HG02588 (cell line): ENCODE measurements at regions not wholly inside any gene's neighbourhood (a gene's known extent, or its start where the extent isn't known, plus 50 kb on each side); places are given as distances from the start of the nearest gene placed in this dataset.
A peak's percentile ranks its signal among the peaks of the same experiment; 100 is the strongest.
"Not testable (repeated sequence)": the region's sequence is repeated elsewhere in the genome, so short reads cannot be mapped to it uniquely, and the experiment has no call there.

Experiments used
- ATAC-seq: cut with Tn5 transposase; IDR thresholded peaks from one replicate; pipeline ENCODE4 v1.9.1; 2021; ENCODE audit warnings: mild to moderate bottlenecking, moderate library complexity; ENCODE audit not compliant: unreplicated experiment

DNA sequence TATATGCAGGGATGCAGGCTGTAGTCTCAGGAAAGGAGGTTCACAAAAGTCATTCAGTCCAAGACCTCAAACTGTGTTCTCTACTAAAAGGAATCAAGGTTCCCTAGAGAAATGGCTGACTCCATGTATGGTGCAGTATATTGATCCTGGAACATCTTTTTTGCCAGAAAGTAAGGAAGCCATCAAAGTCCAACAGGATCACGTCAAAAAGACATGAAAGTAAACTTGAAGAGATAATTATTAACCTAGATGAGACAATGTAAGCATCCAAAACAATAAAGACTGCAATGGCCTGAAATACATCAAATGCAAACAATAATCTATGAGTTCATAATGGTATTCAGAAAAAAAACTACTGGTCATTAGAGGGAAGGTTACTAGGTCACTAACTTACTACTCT, 115.6 kb upstream of the FABP2 start:
- ATAC-seq: not testable (repeated sequence)

DNA sequence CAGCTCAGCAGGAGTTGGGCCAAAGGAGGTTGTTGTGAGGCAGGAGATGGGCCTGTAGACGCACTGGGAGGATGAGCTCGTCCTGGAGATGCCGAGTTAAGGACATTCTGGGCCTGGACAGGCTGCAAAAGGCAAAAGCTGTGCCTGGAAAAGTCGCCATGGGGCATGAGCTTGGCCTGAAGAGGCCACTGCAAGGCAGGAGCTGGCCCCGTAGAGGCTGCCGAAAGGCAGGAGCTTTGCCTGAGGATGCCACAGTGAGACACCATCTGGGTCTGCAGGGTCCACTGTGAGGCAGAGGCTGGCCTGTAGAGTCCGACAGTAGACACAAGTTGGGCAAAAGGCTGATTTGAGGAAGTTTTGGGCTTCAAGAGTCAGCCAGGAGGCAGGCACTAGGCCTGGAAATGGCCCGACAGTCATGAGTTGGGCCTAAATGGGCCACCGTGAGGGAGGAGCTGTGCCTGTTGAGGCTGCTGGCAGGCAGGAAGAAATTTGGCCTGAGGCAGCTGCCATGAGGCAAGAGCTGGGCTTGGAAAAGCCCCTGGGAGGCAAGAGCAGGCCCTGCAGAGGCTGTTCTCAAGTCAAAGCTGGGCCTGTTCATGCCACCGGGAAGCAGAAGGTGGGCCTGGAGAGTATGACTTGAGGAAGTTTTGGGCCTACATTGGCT, 86.8 kb upstream of the FABP2 start:
- ATAC-seq: not testable (repeated sequence)

DNA sequence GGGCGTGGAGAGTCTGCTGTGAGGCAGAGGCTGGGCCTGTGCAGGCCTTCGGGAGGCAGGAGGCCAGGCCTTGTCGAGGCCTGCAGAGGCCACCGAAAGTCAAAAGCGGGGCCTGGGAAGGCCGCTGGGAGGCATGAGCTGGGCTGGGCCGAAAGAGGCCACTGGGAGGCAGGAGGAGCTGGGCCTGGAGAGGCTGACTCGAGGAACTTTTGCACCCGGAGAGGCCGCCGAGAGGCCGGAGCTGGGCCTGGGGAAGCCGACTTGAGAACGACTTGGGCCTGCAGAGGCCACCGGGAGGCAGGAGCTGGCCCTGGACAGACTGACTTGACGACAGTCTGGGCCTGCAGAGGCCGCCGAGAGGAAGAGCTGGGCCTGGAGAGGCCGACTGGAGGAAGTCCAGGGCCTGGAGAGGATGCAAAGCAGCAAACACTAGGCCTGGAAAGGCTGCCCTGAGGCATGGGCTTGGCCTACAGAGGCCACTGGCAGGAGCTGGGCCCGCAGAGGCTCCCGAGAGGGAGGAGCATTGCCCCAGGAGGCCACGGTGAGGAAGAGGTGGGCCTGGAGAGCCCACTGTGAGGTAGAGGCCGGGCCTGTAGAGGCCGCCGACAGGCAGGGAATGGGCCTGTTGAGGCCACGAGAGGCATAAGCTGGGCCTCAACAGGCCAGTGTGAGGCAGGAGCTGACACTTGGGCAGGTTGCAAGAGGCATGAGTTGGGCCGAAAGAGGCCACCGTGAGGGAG, 85.0 kb upstream of the FABP2 start:
- not testable (repeated sequence) for ATAC-seq

DNA sequence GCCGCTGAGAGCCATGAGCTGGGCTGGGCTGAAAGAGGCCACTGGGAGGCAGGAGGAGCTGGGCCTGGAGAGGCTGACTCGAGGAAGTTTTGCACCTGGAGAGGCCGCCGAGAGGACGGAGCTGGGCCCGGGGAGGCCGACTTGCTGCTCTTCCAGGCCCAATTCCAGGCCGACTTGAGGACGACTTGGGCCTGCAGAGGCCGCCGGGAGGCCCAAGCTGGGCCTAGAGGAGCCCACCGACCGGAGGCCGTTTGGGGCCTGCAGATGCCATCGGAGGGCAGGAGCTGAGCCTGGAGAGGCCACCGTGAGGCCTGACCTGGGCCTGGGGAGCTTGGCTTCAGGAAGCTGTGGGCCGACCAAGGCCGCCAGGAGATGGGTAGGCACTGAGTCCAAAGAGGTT, 84.1 kb upstream of the FABP2 start:
- not testable (repeated sequence) for ATAC-seq

DNA sequence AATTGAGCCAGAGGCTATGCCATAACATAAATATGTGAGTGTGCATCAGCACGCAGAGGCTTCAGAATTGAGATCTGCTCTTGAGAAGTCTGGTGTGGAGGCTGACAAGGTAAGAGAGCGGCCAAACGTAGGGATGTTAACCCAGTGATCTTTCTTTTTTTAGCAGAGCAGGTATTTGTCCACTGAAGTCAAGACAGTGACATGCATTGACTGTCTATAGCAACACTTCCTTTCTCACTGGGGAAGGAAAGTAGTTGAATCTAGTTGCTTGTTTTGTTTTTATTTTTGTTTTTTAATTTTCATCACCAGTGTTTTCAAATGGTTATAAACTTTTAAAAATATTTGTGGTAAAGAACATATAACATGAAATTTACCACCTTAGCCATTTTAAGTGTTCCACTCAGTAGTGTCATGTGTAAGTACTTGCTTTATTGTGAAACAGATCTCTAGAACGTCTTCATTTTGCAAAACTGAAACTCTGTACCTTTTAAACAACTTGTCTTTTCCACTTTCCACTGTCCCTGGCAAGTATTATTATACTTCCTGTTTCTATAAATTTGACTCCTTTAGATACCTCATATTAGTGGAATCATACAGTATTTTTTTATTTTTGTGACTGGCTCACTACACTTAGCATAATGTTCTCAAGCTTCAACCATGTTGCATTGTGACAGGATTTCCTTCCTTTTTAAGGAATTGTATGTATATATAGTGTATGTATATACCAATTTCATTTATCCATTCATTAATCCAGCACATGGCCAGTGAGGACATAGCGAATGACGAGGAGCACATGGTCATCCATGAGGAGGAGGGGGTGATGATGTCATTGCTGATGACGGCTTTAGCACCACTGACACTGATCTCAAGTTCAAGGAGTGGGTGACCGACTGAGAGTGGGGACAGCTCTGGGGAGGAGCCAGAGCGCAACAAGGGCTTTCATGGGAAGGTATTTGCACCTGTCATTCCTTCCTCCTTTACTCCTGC, 80.7 kb upstream of the FABP2 start:
- peak; percentile 57 for ATAC-seq

DNA sequence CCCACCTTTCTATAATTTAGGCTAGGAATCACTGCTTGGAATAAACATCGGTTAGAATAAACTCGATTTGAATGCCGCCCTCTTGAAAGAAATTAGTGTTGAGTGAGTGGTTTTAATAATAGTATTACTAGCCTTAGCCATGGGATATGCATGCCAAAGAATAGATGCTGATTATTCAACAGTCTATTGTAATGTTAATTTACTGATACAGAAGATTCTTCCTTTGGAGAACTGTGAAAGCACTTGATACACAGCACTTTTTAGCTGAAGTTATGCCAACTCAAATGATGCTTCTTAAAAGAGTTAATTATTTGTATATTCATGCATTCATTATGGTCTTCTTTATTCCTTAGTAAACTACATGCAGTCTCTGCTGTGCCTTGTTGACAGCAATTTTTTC, 73.8 kb upstream of the FABP2 start:
- ATAC-seq: not testable (repeated sequence)

DNA sequence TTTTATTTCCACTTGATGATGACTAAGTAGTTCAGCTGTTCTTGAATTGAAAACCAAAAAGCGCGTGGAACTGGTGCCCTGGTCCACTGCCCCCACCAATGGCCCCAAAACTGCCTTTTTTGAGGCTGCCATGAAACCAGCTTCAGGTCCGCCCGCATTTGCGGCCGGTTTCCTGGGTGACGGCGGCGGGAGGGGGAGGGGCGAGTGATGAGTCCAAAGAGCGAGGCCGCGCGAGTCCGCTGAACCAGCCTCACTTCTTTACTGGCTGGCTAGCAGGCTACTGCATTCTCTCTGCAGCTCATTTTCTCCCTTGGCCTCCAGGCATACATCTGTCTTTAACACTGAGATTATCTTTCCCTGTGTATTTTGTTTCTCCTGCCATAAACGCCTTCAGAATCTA, 72.9 kb upstream of the FABP2 start:
- no peak for ATAC-seq

DNA sequence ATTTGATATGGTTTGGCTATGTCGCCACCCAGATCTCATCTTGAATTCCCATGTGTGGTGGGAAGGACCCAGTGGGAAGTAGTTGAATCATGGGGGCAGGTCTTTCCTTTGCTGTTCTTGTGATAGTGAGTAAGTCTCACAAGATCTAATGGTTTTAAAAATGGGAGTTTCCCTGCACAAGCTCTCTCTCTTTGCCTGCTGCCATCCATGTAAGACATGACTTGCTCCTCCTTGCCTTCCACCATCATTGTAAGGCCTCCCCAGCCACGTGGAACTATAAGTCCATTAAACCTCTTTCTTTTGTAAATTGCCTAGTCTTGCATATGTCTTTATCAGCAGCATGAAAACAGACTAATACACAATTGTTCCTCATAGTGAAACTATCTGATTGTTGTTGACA, 66.9 kb upstream of the FABP2 start:
- ATAC-seq: not testable (repeated sequence)

DNA sequence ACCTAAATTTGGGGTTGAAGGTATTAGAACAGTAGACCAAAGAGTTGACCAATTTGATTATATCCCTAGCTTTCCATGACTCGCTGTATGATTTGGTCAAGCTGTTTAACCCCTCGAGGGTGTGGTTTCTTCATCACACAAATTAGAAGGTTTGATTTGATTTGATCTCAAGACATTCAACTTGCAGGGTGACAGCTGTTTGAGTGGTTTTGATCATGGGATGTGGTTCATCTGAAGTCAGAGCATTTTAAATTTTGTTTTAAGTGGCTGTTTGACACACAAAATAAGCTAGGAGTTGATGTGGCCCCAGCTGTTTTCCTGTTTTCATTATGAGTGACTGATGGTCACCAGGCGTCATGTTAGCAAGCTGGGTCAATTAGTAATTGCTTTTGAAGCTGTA, 52.7 kb upstream of the FABP2 start:
- ATAC-seq: not testable (repeated sequence)

DNA sequence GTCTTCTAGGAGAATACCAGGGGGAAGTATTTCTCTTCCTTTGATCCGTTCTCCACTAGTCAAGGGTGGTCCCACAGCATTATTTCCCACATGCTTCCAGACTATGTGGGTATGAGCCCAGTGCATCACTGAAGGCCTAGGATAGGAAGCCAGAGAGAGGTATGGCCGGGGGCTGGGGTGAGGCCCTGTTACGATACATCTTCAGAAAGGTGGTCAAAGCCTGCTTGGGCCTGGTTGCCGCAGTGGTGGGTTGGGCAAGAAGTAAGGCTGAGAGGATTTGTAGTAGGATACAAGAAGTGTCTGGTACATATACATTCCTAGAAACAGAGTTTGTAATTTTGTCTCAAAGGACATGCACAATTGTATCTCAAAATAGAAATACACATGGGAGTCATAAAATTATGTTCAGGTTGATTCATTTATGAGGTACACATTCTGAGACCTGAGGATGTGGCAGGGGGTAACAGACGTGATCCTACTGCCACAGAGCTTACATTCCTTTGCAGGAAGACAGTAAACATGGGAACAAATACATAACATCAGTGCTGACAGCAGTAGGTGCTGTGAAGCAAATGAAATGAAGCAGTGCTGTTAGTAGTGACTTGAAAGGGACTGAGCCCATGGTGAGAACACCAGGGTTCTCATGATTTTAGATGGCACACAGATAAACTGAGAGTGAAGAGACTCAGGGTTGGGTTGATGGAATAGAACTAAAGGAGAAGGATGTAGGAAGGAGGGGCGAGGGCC, 50.6 kb upstream of the FABP2 start:
- not testable (repeated sequence) for ATAC-seq
